Trophoblast cell (in vitro differentiated cells and primary cell): ENCODE measurements at regions not wholly inside any gene's neighbourhood (a gene's known extent, or its start where the extent isn't known, plus 50 kb on each side); places are given as distances from the start of the nearest gene placed in this dataset.

ENCODE experiments used
- DNase-seq, 2 donors: peaks; one replicate each; pipeline ENCODE4 v3.0.0-alpha.2; 2016
- H2AFZ ChIP-seq: 2 replicates; pipeline ENCODE4 v1.6.1; 2013; ENCODE audit warnings: low read length, moderate library complexity, mild to moderate bottlenecking; ENCODE audit not compliant: insufficient read depth, poor library complexity
- H2AK5ac ChIP-seq: 2 replicates; pipeline ENCODE4 v1.6.1; 2013; ENCODE audit warnings: mild to moderate bottlenecking, low read length
- H2BK120ac ChIP-seq: 2 replicates; pipeline ENCODE4 v1.6.1; 2013; ENCODE audit warnings: low read length, mild to moderate bottlenecking, moderate library complexity; ENCODE audit not compliant: insufficient read depth, poor library complexity
- H2BK12ac ChIP-seq: 2 replicates; pipeline ENCODE4 v1.6.1; 2013; ENCODE audit warnings: mild to moderate bottlenecking, low read length, moderate library complexity
- H2BK5ac ChIP-seq: 2 replicates; pipeline ENCODE4 v1.6.1; 2013; ENCODE audit warnings: low read length, low read depth, moderate library complexity, mild to moderate bottlenecking; ENCODE audit not compliant: poor library complexity
- H3K14ac ChIP-seq: 2 replicates; pipeline ENCODE4 v1.6.1; 2013; ENCODE audit warnings: mild to moderate bottlenecking, low read length
- H3K18ac ChIP-seq: 2 replicates; pipeline ENCODE4 v1.6.1; 2013; ENCODE audit warnings: mild to moderate bottlenecking, low read length
- H3K23ac ChIP-seq: 2 replicates; pipeline ENCODE4 v1.6.1; 2013; ENCODE audit warnings: low read length
- H3K27ac ChIP-seq: 2 replicates; pipeline ENCODE4 v1.5.1; 2013; ENCODE audit warnings: low read depth, mild to moderate bottlenecking, inconsistent platforms, low read length, moderate library complexity
- H3K27me3 ChIP-seq: 2 replicates; pipeline ENCODE4 v1.6.1; 2013; ENCODE audit warnings: inconsistent platforms, mild to moderate bottlenecking, low read length, moderate library complexity; ENCODE audit not compliant: insufficient read depth
- H3K36me3 ChIP-seq, 2 experiments: 1 replicate in 1 of 2; 2 replicates in 1 of 2; pipeline ENCODE4 v1.6.1; 2013; ENCODE audit warnings: low read length in 2 of 2, mild to moderate bottlenecking in 2 of 2, moderate library complexity in 1 of 2; ENCODE audit not compliant: insufficient read depth in 2 of 2, control insufficient read depth in 1 of 2
- H3K4ac ChIP-seq: 2 replicates; pipeline ENCODE4 v1.6.1; 2013; ENCODE audit warnings: low read depth, mild to moderate bottlenecking, low read length, moderate library complexity
- H3K4me1 ChIP-seq, 2 experiments: 1 replicate in 1 of 2; 2 replicates in 1 of 2; pipeline ENCODE4 v1.6.1; 2013; ENCODE audit warnings: low read length in 2 of 2, mild to moderate bottlenecking in 2 of 2, moderate library complexity in 1 of 2; ENCODE audit not compliant: insufficient read depth in 2 of 2, control insufficient read depth in 1 of 2
- H3K4me2 ChIP-seq: 2 replicates; pipeline ENCODE4 v1.6.1; 2013; ENCODE audit warnings: inconsistent platforms, mild to moderate bottlenecking, low read length, moderate library complexity
- H3K4me3 ChIP-seq: 2 replicates; pipeline ENCODE4 v1.5.1; 2013; ENCODE audit warnings: mild to moderate bottlenecking, low read depth, low read length, inconsistent platforms
- H3K79me1 ChIP-seq: one replicate; pipeline ENCODE4 v1.6.1; 2013; ENCODE audit warnings: low read length
- H3K79me2 ChIP-seq: 2 replicates; pipeline ENCODE4 v1.6.1; 2013; ENCODE audit warnings: low read length, mild to moderate bottlenecking; ENCODE audit not compliant: control insufficient read depth, insufficient read depth, poor library complexity
- H3K9ac ChIP-seq: 2 replicates; pipeline ENCODE4 v1.6.1; 2013; ENCODE audit warnings: mild to moderate bottlenecking, low read length
- H3K9me3 ChIP-seq: 2 replicates; pipeline ENCODE4 v1.6.1; 2013; ENCODE audit warnings: low read depth, mild to moderate bottlenecking, control low read depth, inconsistent platforms, low read length; ENCODE audit not compliant: insufficient read depth
- H4K12ac ChIP-seq: 2 replicates; pipeline ENCODE4 v1.6.1; 2013; ENCODE audit warnings: low read depth, mild to moderate bottlenecking, low read length, moderate library complexity
- H4K8ac ChIP-seq: 2 replicates; pipeline ENCODE4 v1.6.1; 2013; ENCODE audit warnings: low read depth, mild to moderate bottlenecking, low read length, moderate library complexity
- H4K91ac ChIP-seq: one replicate; pipeline ENCODE4 v1.6.1; 2013; ENCODE audit warnings: low read depth, mild to moderate bottlenecking, low read length, moderate library complexity
- WGBS: extraction: QIAGEN DNeasy Blood & Tissue Kit; methylation state at CpG from one replicate; pipeline ENCODE4 v1.1.7; 2013; ENCODE audit warnings: missing lambda C conversion rate; ENCODE audit not compliant: insufficient read length, insufficient coverage; ENCODE audit errors: extremely low coverage; 5-methylcytosine and 5-hydroxymethylcytosine counted together

- Histone ChIP-seq H3K27me3 (no peaks in the 10 kb centered on the region), H3K23ac (no peak overlapping the region), H2AK5ac (no peak overlapping the region), H2BK120ac (no peak overlapping the region), H3K27ac (no peak overlapping the region), H2BK12ac (no peak overlapping the region), H3K4me2 (no peak overlapping the region), H3K14ac (no peak overlapping the region), H3K9ac (no peak overlapping the region), H2AFZ (no peak overlapping the region), H3K4ac (no peak overlapping the region), H3K79me2 (no peaks in the 10 kb centered on the region), H4K91ac (no peak overlapping the region), H4K12ac (no peak overlapping the region), H3K4me1 (no peaks in the 10 kb centered on the region), H3K4me3 (no peak overlapping the region), H3K79me1 (no peaks in the 10 kb centered on the region), H3K36me3 (no peaks in the 10 kb centered on the region), H2BK5ac (no peak overlapping the region), H4K8ac (no peak overlapping the region), H3K18ac (no peak overlapping the region), H3K9me3 (peaks cover 1% of the 10 kb centered on the region)
- DNase-seq = no peak
- WGBS = no CpG with 5 or more reads among the region's 2 CpGs
Measured at GRCh38 chr10:63761243-63761642, 240.0 kb downstream of the REEP3 start.

- H2BK5ac ChIP-seq = no peak overlapping the region
- peaks cover 0 to 3% of the 10 kb centered on the region in 2 experiments for H3K4me1 ChIP-seq
- no peaks in the 10 kb centered on the region for H3K79me1 ChIP-seq
- H3K9me3 ChIP-seq = peaks cover 1% of the 10 kb centered on the region
- no peak overlapping the region for H4K8ac ChIP-seq
- no peak overlapping the region for H3K9ac ChIP-seq
- H3K36me3 ChIP-seq = no peaks in the 10 kb centered on the region
- no peak overlapping the region for H3K23ac ChIP-seq
- no peak overlapping the region for H3K4me2 ChIP-seq
- no peak for DNase-seq
- H2AK5ac ChIP-seq = no peak overlapping the region
- no CpG with 5 or more reads among the region's 2 CpGs for WGBS
- H4K91ac ChIP-seq = no peak overlapping the region
- H2BK12ac ChIP-seq = no peak overlapping the region
- H3K4ac ChIP-seq = no peak overlapping the region
- H3K27ac ChIP-seq = no peak overlapping the region
- no peaks in the 10 kb centered on the region for H3K27me3 ChIP-seq
- no peak overlapping the region for H4K12ac ChIP-seq
- H3K4me3 ChIP-seq = no peak overlapping the region
- H2BK120ac ChIP-seq = no peak overlapping the region
- no peak overlapping the region for H3K18ac ChIP-seq
- no peak overlapping the region for H2AFZ ChIP-seq
- H3K79me2 ChIP-seq = no peaks in the 10 kb centered on the region
- H3K14ac ChIP-seq = no peak overlapping the region
Measured at GRCh38 chr10:63763744-63764143, 242.5 kb downstream of the REEP3 start.

GRCh38 chr10:63765126-63765525 lies 243.9 kb downstream of the REEP3 start:
- Histone ChIP-seq H3K27me3 (no peaks in the 10 kb centered on the region), H3K4me1 (peaks cover 0 to 3% of the 10 kb centered on the region in 2 experiments)

GRCh38 chr10:63766745-63767137 lies 245.5 kb downstream of the REEP3 start:
- Histone ChIP-seq H3K18ac (no peak overlapping the region), H4K12ac (no peak overlapping the region), H3K9ac (no peak overlapping the region), H3K79me2 (no peaks in the 10 kb centered on the region), H3K79me1 (no peaks in the 10 kb centered on the region), H2BK5ac (no peak overlapping the region), H2BK12ac (no peak overlapping the region), H3K4me3 (no peak overlapping the region), H4K8ac (no peak overlapping the region), H3K27ac (no peak overlapping the region), H2BK120ac (no peak overlapping the region), H3K36me3 (no peaks in the 10 kb centered on the region), H3K4me2 (no peak overlapping the region), H2AK5ac (no peak overlapping the region), H3K4me1 (peaks cover 0 to 3% of the 10 kb centered on the region in 2 experiments), H3K4ac (no peak overlapping the region), H3K23ac (no peak overlapping the region), H3K9me3 (peaks cover 1% of the 10 kb centered on the region), H3K14ac (no peak overlapping the region), H4K91ac (no peak overlapping the region), H3K27me3 (no peaks in the 10 kb centered on the region), H2AFZ (peak overlapping the region; percentile 50)
- no peak for DNase-seq
- WGBS = no CpG with 5 or more reads among the region's 2 CpGs

More at GRCh38 chr10:63765126-63765525, 243.9 kb downstream of the REEP3 start:
- no peak overlapping the region for H3K4me2 ChIP-seq
- no peak overlapping the region for H3K27ac ChIP-seq
- no peaks in the 10 kb centered on the region for H3K79me1 ChIP-seq
- H4K8ac ChIP-seq = no peak overlapping the region
- no peak overlapping the region for H3K14ac ChIP-seq
- H3K9ac ChIP-seq = no peak overlapping the region
- DNase-seq = no peak
- H4K91ac ChIP-seq = no peak overlapping the region
- H3K4me3 ChIP-seq = no peak overlapping the region
- H3K23ac ChIP-seq = no peak overlapping the region
- no peaks in the 10 kb centered on the region for H3K79me2 ChIP-seq
- no peak overlapping the region for H2BK12ac ChIP-seq
- no peak overlapping the region for H4K12ac ChIP-seq
- H2AFZ ChIP-seq = no peak overlapping the region
- H3K18ac ChIP-seq = no peak overlapping the region
- H2BK120ac ChIP-seq = no peak overlapping the region
- WGBS = no CpG with 5 or more reads among the region's 1 CpG
- H2AK5ac ChIP-seq = no peak overlapping the region
- H3K4ac ChIP-seq = no peak overlapping the region
- peaks cover 1% of the 10 kb centered on the region for H3K9me3 ChIP-seq
- no peaks in the 10 kb centered on the region for H3K36me3 ChIP-seq
- no peak overlapping the region for H2BK5ac ChIP-seq
